A549 (cell line): ENCODE measurements at regions not wholly inside any gene's neighbourhood (a gene's known extent, or its start where the extent isn't known, plus 50 kb on each side); places are given as distances from the start of the nearest gene placed in this dataset.

ENCODE experiments used
- ATAC-seq, 2 experiments: fragments of 200-7000 bp in 1 of 2; fragments of >200 bp in 1 of 2; cut with Nextera tagmentation in 1 of 2; cut with Tn5 transposase in 1 of 2; 3 replicates each; pipeline versions ENCODE4 v1.8.0 to v1.9.1; 2018 to 2020; ENCODE audit warnings: mild to moderate bottlenecking in 1 of 2, moderate library complexity in 1 of 2
- CTCF ChIA-PET: fragments of 300-600 bp; sonication (Branson Sonifier 250); formaldehyde crosslinking; extraction: SDS; loops from one replicate; lab custom pipeline; 2021; ENCODE audit warnings: antibody characterized with exemption, inconsistent platforms; lab: Yijun Ruan, JAX
- POLR2A ChIA-PET: fragments of 350-600 bp; formaldehyde crosslinking; extraction: SDS; loops from one replicate; lab custom pipeline; 2021; ENCODE audit warnings: antibody characterized with exemption, inconsistent platforms; lab: Yijun Ruan, JAX
- DNase-seq, 2 experiments: peaks; one replicate each; pipeline versions ENCODE4 v3.0.0 to v3.0.0-alpha.2; 2011 to 2016; ENCODE audit warnings: low read depth in 1 of 2, low spot score in 1 of 2
- FAIRE-seq: peaks from 2 replicates; lab custom pipeline; 2011; peaks lifted over from hg19 to GRCh38; lab: Jason Lieb, UNC
- H3K27ac ChIP-seq, 2 experiments: fragments of >200 bp; sonication (Bioruptor Twin); formaldehyde crosslinking; 3 replicates each; pipeline ENCODE4 v1.5.1; 2016 to 2017
- H3K4me1 ChIP-seq: fragments of >200 bp; sonication (Bioruptor Twin); formaldehyde crosslinking; 3 replicates; pipeline ENCODE4 v1.6.1; 2016
- H3K4me2 ChIP-seq: fragments of >200 bp; sonication (Bioruptor Twin); formaldehyde crosslinking; 3 replicates; pipeline ENCODE4 v1.6.1; 2016
- H3K4me3 ChIP-seq: fragments of >200 bp; sonication (Bioruptor Twin); formaldehyde crosslinking; 3 replicates; pipeline ENCODE4 v1.5.1; 2016
- H3K9me3 ChIP-seq: fragments of >200 bp; sonication (Bioruptor Twin); formaldehyde crosslinking; 3 replicates; pipeline ENCODE4 v1.6.1; 2016
- CBX8 ChIP-seq: fragments of 200-600 bp; sonication (generic); IDR thresholded peaks from 2 replicates; pipeline ENCODE4 v1.6.1; 2016
- CEBPB ChIP-seq, 2 experiments: fragments of >200 bp in 1 of 2; sonication (Bioruptor Twin) in 1 of 2; formaldehyde crosslinking in 1 of 2; IDR thresholded peaks; 2 replicates each; pipeline ENCODE4 v1.6.1; 2012 to 2016
- CHD4 ChIP-seq: fragments of 200-600 bp; sonication (generic); IDR thresholded peaks from 2 replicates; pipeline ENCODE4 v1.6.1; 2016; ENCODE audit warnings: antibody characterized with exemption, mild to moderate bottlenecking, borderline replicate concordance
- ESRRA ChIP-seq: fragments of 150-350 bp; IDR thresholded peaks from 2 replicates; pipeline ENCODE4 v1.6.1; 2014; ENCODE audit warnings: mild to moderate bottlenecking, low read length, borderline replicate concordance
- FOXS1 ChIP-seq: fragments of 250-450 bp; sonication (Bioruptor Pico); IDR thresholded peaks from 2 replicates; pipeline ENCODE4 v1.5.0; 2020; ENCODE audit warnings: mild to moderate bottlenecking, moderate library complexity
- HDAC2 ChIP-seq: fragments of 200-600 bp; sonication (generic); IDR thresholded peaks from 2 replicates; pipeline ENCODE4 v1.6.1; 2016
- HEYL ChIP-seq: fragments of 250-450 bp; sonication (Bioruptor Pico); IDR thresholded peaks from 2 replicates; pipeline ENCODE4 v1.8.0; 2021; ENCODE audit warnings: mild to moderate bottlenecking, moderate library complexity
- HOXB5 ChIP-seq: fragments of 250-450 bp; sonication (Bioruptor Pico); IDR thresholded peaks from 2 replicates; pipeline ENCODE4 v1.5.0; 2020; ENCODE audit warnings: mild to moderate bottlenecking, moderate library complexity
- JUN ChIP-seq, 2 experiments: fragments of >200 bp; sonication (Bioruptor Twin); formaldehyde crosslinking; IDR thresholded peaks; 2 replicates in 1 of 2; 3 replicates in 1 of 2; pipeline ENCODE4 v1.6.1; 2016 to 2017
- JUNB ChIP-seq: fragments of >200 bp; sonication (Bioruptor Twin); formaldehyde crosslinking; IDR thresholded peaks from 2 replicates; pipeline ENCODE4 v1.6.1; 2016
- KDM1A ChIP-seq: fragments of 200-600 bp; sonication (generic); IDR thresholded peaks from 2 replicates; pipeline ENCODE4 v1.6.1; 2016; ENCODE audit warnings: low read depth, mild to moderate bottlenecking
- NFE2L2 ChIP-seq: fragments of 150-350 bp; conservative IDR thresholded peaks from 2 replicates; pipeline ENCODE4 v1.6.1; 2014; ENCODE audit warnings: low read length
- NPAS2 ChIP-seq: fragments of 250-450 bp; sonication (Bioruptor Pico); IDR thresholded peaks from 2 replicates; pipeline ENCODE4 v1.8.0; 2022; ENCODE audit warnings: mild to moderate bottlenecking, moderate library complexity, borderline replicate concordance
- POLR2A ChIP-seq: IDR thresholded peaks from 2 replicates; pipeline ENCODE4 v1.6.1; 2012; ENCODE audit warnings: mild to moderate bottlenecking, low read length
- POLR2AphosphoS2 ChIP-seq: conservative IDR thresholded peaks from 2 replicates; pipeline ENCODE4 v1.6.1; 2012; ENCODE audit warnings: low read length, improper control_type of control experiment, inconsistent platforms
- RCOR1 ChIP-seq: fragments of 150-350 bp; IDR thresholded peaks from 2 replicates; pipeline ENCODE4 v1.6.1; 2014; ENCODE audit warnings: antibody characterized with exemption, low read length, low read depth
- RFX5 ChIP-seq: fragments of 450-650 bp; IDR thresholded peaks from 2 replicates; pipeline ENCODE4 v1.7.1; 2014; ENCODE audit warnings: antibody characterized with exemption, mild to moderate bottlenecking, moderate library complexity
- SREBF2 ChIP-seq: fragments of 450-650 bp; IDR thresholded peaks from 2 replicates; pipeline ENCODE4 v1.6.1; 2014; ENCODE audit warnings: mild to moderate bottlenecking, moderate library complexity
- TP53 ChIP-seq: fragments of 250-450 bp; sonication (Bioruptor Pico); IDR thresholded peaks from 2 replicates; pipeline ENCODE4 v1.5.0; 2021; ENCODE audit warnings: mild to moderate bottlenecking, moderate library complexity
- ZFP36 ChIP-seq: fragments of 450-650 bp; IDR thresholded peaks from 2 replicates; pipeline ENCODE4 v1.6.1; 2014; ENCODE audit warnings: borderline replicate concordance; ENCODE audit not compliant: partially characterized antibody
- ZNF302 ChIP-seq: fragments of 250-450 bp; sonication (Bioruptor Pico); IDR thresholded peaks from 2 replicates; pipeline ENCODE4 v1.9.0; 2021; ENCODE audit warnings: inconsistent platforms, mild to moderate bottlenecking, moderate library complexity
- ZSCAN20 ChIP-seq: fragments of 250-450 bp; sonication (Bioruptor Pico); IDR thresholded peaks from 2 replicates; pipeline ENCODE4 v1.8.0; 2022; ENCODE audit warnings: mild to moderate bottlenecking, moderate library complexity
- WGBS: methylation state at CpG from one replicate; pipeline ENCODE4 v1.1.6; 2017; ENCODE audit errors: missing lambda C conversion rate; 5-methylcytosine and 5-hydroxymethylcytosine counted together
- TF ChIP-seq, protein P1 (sequence below): fragments of 200-600 bp; sonication (generic); IDR thresholded peaks from 2 replicates; pipeline ENCODE4 v1.6.1; 2016; ENCODE audit warnings: antibody characterized with exemption, mild to moderate bottlenecking, moderate library complexity

DNA sequence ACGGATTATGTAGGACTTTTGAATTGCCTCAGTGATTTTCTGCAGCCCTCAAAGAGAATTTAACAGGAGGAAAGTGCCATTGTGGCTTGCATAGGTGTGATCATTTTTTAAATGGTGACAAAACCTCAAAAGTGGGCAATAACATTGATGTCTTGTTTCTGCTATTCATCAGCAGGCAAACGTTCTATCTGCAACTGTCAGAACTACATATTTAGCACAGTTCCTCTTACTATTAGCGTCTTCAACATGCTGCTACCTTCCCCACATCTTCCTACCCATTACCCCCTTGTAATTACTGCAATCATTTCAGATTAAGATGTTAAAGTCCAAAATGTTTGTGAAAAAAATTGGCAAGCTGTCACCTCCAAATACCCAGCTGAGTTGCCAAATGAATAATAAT is 254.6 kb downstream of the SMARCA2 start:
- FAIRE-seq, result no peak
- Histone ChIP-seq H3K9me3 (no peaks in the 10 kb centered on the region), H3K4me3 (no peak overlapping the region), H3K27ac (no peak overlapping the region)
- no peak for ATAC-seq
- no peak for TF ChIP-seq SREBF2
- TF ChIP-seq ZNF302 (CRISPR knock-in tag), result no peak
- TF ChIP-seq, all 56 proteins: peak for 0
- Histone ChIP-seq H3K4me1 (no peaks in the 10 kb centered on the region), H3K4me2 (no peak overlapping the region)
- 52% methylated on average over 3 of the region's 3 CpGs for WGBS
- ChIA-PET POLR2A (no interaction called here), CTCF (no interaction called here)
- DNase-seq, result no peak

DNA sequence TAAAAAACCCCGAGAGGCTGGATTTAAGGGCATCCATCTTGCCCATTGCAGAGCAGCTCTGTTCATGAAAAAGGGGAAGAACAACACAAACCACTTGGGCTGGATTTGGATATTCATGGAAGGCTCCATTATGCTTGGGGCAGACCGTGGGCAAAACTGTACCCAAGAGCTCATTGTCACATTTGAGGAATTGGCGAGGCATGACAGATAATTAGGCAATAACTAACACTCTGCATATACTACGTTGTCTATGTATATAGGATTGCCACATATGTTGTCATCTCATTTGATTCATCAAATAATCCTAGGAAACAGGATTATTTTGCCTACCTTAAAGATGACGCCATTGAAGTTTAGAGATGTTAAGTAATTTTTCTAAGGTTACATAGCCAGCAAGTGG is 255.4 kb downstream of the SMARCA2 start:
- DNase-seq (no peak), FAIRE-seq (no peak), ATAC-seq (no peak)
- Histone ChIP-seq H3K4me2 (no peak overlapping the region), H3K4me1 (no peaks in the 10 kb centered on the region), H3K9me3 (no peaks in the 10 kb centered on the region), H3K4me3 (no peak overlapping the region), H3K27ac (no peak overlapping the region)
- POLR2A ChIA-PET, result no interaction called here
- TF ChIP-seq HDAC2 (no peak), POLR2AphosphoS2 (no peak), HEYL (CRISPR knock-in tag) (no peak), RFX5 (no peak), RCOR1 (no peak), HOXB5 (CRISPR knock-in tag) (no peak), CEBPB (IDR thresholded peaks at IDR 0.05) (no peak), JUN (IDR thresholded peaks at IDR 0.05) (no peak)
- CTCF ChIA-PET, result no interaction called here
- WGBS, result 67% methylated on average over 5 of the region's 5 CpGs

DNA sequence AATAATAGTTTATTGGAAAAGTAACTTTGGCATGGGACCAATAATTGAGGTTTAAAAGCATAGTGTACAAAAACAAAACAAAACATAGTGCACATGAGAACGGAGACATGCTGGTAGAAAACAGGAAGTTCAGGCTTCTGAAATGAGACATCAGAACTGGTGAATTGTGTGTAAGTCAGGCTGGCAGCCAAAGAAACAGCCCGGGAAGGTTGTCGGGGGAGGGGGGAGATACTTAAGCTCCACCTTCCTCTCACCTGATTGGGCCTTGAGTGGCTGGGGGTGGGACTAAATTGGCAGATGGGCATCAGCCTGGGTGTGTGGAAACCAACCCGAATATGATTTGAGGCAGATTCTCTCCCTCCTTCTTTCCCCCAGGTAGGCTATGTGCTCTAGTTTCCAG is 256.3 kb downstream of the SMARCA2 start:
- Histone ChIP-seq H3K27ac (no peak overlapping the region), H3K9me3 (no peaks in the 10 kb centered on the region)
- TF ChIP-seq CHD4 (no peak), KDM1A (no peak), FOXS1 (CRISPR knock-in tag) (no peak), CBX8 (no peak), ESRRA (no peak), NFE2L2 (no peak), JUNB (no peak), JUN (IDR thresholded peaks at IDR 0.05) (no peak), POLR2A (no peak), ZFP36 (no peak), NPAS2 (CRISPR knock-in tag) (no peak), TP53 (CRISPR knock-in tag) (no peak), ZSCAN20 (no peak)
- TF ChIP-seq, protein P1, sequence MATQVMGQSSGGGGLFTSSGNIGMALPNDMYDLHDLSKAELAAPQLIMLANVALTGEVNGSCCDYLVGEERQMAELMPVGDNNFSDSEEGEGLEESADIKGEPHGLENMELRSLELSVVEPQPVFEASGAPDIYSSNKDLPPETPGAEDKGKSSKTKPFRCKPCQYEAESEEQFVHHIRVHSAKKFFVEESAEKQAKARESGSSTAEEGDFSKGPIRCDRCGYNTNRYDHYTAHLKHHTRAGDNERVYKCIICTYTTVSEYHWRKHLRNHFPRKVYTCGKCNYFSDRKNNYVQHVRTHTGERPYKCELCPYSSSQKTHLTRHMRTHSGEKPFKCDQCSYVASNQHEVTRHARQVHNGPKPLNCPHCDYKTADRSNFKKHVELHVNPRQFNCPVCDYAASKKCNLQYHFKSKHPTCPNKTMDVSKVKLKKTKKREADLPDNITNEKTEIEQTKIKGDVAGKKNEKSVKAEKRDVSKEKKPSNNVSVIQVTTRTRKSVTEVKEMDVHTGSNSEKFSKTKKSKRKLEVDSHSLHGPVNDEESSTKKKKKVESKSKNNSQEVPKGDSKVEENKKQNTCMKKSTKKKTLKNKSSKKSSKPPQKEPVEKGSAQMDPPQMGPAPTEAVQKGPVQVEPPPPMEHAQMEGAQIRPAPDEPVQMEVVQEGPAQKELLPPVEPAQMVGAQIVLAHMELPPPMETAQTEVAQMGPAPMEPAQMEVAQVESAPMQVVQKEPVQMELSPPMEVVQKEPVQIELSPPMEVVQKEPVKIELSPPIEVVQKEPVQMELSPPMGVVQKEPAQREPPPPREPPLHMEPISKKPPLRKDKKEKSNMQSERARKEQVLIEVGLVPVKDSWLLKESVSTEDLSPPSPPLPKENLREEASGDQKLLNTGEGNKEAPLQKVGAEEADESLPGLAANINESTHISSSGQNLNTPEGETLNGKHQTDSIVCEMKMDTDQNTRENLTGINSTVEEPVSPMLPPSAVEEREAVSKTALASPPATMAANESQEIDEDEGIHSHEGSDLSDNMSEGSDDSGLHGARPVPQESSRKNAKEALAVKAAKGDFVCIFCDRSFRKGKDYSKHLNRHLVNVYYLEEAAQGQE, result no peak
- TF ChIP-seq, all 56 proteins: peak for 0
- peak in 1 of 2 experiments; percentile 39 for DNase-seq
- WGBS, result 41% methylated on average over 4 of the region's 4 CpGs
- CTCF ChIA-PET, result no interaction called here
- no peak overlapping the region for H3K4me3 ChIP-seq
- POLR2A ChIA-PET, result no interaction called here
- no peaks in the 10 kb centered on the region for H3K4me1 ChIP-seq
- no peak overlapping the region for H3K4me2 ChIP-seq
- FAIRE-seq, result no peak
- peak in 1 of 2 experiments; percentile 68; a peak in 3 of 6 replicates for ATAC-seq
